ENCODE measurements at regions not wholly inside any gene's neighbourhood (a gene's known extent, or its start where the extent isn't known, plus 50 kb on each side); places are given as distances from the start of the nearest gene placed in this dataset.
A peak's percentile ranks its signal among the peaks of the same experiment; 100 is the strongest.

DNA sequence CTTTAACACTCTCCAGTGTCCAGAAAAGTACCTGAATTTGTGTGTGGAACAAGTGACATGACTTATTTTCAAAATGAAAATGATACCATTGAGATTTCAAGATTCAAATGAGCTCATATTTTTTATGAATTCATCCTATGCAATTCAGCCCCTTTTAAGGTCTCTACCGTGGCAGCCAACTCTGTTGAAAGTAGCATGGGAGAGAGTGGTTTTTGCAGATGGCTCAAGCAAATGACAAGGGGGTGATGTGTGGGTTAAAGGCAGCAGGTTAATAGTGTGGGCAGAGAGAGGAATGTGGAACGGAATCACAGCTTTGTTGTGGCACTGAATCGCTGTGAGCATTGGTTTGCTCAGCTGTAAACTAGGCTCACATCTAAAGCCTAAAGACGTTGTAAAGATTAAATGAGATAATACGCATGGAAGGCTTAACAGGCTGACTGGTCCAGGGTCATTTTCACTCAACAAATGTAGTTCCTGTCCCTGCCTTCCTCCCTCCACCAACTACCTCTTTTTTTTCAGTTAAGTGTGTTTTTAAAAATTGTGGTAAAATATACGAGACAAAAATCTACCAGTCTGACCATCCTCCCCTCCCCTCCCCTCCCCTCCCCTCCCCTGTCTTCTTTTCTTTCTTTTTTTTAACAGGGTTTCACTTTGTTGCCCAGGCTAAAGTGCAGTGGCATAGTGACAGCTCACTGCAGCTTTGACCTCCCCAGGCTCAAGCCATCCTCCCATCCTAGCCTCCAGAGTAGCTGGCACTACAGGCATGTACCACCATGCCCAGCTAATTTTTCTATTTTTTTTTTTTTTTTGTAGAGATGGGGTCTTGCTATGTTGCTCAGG, 114.7 kb upstream of the ZNF217 start:
- TF ChIP-seq, protein P1, sequence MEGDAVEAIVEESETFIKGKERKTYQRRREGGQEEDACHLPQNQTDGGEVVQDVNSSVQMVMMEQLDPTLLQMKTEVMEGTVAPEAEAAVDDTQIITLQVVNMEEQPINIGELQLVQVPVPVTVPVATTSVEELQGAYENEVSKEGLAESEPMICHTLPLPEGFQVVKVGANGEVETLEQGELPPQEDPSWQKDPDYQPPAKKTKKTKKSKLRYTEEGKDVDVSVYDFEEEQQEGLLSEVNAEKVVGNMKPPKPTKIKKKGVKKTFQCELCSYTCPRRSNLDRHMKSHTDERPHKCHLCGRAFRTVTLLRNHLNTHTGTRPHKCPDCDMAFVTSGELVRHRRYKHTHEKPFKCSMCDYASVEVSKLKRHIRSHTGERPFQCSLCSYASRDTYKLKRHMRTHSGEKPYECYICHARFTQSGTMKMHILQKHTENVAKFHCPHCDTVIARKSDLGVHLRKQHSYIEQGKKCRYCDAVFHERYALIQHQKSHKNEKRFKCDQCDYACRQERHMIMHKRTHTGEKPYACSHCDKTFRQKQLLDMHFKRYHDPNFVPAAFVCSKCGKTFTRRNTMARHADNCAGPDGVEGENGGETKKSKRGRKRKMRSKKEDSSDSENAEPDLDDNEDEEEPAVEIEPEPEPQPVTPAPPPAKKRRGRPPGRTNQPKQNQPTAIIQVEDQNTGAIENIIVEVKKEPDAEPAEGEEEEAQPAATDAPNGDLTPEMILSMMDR (conservative IDR thresholded peaks at IDR 0.05; ENCODE audit: low read length) = no peak
- peak; percentile 91 for DNase-seq (ENCODE audit: low read depth)
- H3K4me3 ChIP-seq (ENCODE audit: low read length) = no peak overlapping the region

DNA sequence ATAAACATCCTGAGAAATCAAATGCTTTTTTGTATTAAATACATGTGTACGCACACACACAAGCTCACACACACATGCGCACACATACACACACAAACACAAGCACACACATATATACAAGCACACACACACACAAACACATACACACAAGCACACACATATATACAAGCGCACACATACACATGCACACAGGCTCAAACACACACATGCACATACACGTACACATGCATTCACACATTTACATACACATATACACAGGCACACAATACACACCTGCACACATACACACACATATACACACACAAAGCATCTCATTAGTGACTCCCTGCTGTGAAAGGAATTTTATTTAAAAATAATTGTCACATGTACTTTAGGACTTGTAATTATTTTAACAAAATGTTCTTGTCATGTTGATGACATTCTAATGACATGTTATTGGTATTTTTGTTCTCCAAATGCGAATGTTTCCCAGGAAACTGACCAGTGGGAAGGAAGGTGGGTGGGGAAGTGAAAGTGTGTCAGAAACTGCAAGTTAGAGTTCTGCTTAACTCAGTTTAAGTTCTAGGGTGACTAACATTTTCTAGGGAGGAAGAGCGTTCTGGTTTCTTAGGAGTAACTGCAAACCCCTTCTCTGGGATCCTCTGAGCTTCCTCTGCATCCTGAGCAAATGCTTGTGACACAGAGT, 113.9 kb upstream of the ZNF217 start:
- peak; percentile 54 for DNase-seq (ENCODE audit: low read depth)
- TF ChIP-seq, protein P1 (conservative IDR thresholded peaks at IDR 0.05; ENCODE audit: low read length) = no peak
- no peak overlapping the region for H3K4me3 ChIP-seq (ENCODE audit: low read length)

DNA sequence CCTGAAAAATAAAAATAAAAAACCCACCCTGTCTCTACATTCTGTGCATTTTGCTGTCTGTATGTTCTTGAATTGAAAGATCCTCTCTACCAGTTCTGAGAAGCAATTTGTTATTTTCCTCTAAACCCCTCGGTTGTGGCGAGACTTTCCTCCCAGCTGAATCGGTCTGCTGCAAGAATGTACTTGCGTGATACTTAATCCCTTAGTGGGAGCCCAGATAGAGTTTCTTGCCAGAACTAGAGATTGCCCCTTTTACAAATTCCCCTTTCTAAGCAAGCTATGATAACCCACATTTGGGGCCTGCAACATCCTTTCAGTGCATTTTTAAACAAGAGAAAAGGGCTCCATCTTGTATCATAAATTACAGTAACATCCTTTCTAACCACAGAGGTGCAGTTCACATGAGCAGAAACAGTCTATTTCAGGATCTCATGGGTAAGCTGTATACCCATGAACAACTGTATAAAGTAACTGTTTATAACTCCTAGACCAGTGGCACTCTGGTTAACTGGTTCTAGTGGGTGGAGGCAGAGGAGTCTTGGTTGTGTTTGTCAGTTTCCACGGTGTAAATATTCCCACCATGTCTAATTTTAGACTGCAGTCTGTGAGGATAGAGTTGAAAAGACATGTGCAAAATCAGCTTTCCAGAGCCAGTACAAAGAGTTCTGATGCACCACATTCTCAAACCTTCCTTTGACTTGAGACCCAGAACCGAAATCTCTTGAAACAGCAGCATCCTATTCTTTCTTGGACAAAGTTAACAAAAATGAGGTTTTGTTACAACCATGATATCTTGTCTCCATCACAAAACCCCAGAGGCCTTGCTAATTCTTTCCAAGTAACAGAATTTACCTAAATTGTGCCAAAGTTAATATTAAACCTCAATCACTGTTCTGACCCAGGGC, 113.1 kb upstream of the ZNF217 start:
- peak; percentile 82 for DNase-seq (ENCODE audit: low read depth)
- TF ChIP-seq, protein P1 (conservative IDR thresholded peaks at IDR 0.05; ENCODE audit: low read length) = no peak
- no peak overlapping the region for H3K4me3 ChIP-seq (ENCODE audit: low read length)

DNA sequence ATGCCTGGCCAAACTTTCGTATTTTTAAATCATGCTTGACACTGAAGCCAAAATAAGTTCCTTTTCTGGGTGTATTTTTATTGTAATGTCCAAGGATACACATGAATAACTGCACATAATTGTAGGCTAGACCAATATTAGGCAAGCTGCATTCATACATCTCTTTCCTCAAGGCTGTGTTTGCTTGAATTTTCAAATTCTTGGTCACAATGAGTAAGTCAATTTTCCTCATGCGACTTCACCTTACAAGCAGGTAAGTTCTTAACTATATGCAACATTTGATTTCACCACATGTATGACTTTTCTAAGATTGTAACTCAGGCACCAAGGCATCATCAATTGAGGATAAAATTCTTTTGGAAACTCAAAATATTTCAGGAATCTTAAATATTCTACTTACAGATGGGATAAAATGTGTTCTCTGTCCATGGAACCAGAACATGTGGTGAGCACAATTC, 112.4 kb upstream of the ZNF217 start:
- no peak overlapping the region for H3K4me3 ChIP-seq (ENCODE audit: low read length)
- DNase-seq (ENCODE audit: low read depth) = peak; percentile 73

DNA sequence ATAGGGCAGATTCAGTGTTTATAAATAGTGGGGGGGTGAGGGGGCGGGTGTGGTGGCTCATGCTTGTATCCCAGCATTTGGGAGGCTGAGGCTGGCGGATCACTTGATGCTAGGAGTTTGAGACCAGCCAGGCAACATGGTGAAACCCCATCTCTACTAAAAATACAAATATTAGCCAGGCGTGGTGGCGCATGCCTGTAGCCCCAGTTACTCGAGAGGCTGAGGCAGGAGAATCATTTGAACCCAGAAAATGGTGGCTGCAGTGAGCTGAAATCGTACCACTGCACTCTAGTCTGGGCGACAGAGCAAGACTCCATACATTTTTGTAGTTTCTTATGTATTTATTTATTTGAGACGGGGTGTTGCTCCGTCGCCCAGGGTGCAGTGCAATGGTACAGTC, 109.0 kb upstream of the ZNF217 start:
- no peak for DNase-seq (ENCODE audit: low read depth)
- TF ChIP-seq, protein P1 (conservative IDR thresholded peaks at IDR 0.05; ENCODE audit: low read length) = no peak
- H3K4me3 ChIP-seq (ENCODE audit: low read length) = no peak overlapping the region

More for the DNA sequence above, 112.4 kb upstream of the ZNF217 start:
- TF ChIP-seq, protein P1 (conservative IDR thresholded peaks at IDR 0.05; ENCODE audit: low read length) = no peak

DNA sequence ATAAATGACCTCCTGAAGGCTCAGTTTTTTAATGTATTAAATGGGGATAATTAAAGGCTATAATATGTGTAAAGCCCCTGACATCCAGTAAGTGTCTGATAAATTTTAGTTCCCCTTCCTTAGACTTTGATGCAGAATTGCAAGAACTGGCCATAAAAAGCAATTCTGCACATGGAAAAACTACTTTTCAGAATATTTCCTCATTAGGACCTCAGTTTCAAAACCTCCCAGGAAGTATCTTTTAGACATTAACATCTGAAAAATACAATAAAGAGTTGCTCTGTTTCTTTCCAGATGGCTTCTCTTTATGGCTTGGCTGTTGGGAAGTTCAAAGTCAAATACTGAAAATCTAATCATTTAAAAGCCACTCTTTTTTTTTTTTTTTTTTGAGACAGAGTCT, 106.3 kb upstream of the ZNF217 start:
- no peak overlapping the region for H3K4me3 ChIP-seq (ENCODE audit: low read length)
- TF ChIP-seq, protein P1 (conservative IDR thresholded peaks at IDR 0.05; ENCODE audit: low read length) = no peak
- DNase-seq (ENCODE audit: low read depth) = no peak
